ENCODE measurements at regions not wholly inside any gene's neighbourhood (a gene's known extent, or its start where the extent isn't known, plus 50 kb on each side); places are given as distances from the start of the nearest gene placed in this dataset.

- TF ChIP-seq TEAD4 (IDR thresholded peaks at IDR 0.05; ENCODE audit: borderline replicate concordance, insufficient read depth) (no peak), MAX (IDR thresholded peaks at IDR 0.05; ENCODE audit: low read depth) (no peak), POLR2AphosphoS5 (IDR thresholded peaks at IDR 0.05; ENCODE audit: low read depth, low read length) (no peak), GATA2 (CRISPR knock-in tag; IDR thresholded peaks at IDR 0.05) (no peak), RFX5 (IDR thresholded peaks at IDR 0.05; ENCODE audit: low read length) (no peak), CTCF (IDR thresholded peaks at IDR 0.05) (no peak), TAF1 (IDR thresholded peaks at IDR 0.05; ENCODE audit: borderline replicate concordance, low read depth, low read length) (no peak), EZH2phosphoT487 (IDR thresholded peaks at IDR 0.05; ENCODE audit: borderline replicate concordance, low read depth) (no peak), GABPA (IDR thresholded peaks at IDR 0.05; ENCODE audit: low read depth) (no peak), PBX3 (IDR thresholded peaks at IDR 0.05) (no peak), RXRA (IDR thresholded peaks at IDR 0.05; ENCODE audit: borderline replicate concordance, low read depth) (no peak), NFIC (IDR thresholded peaks at IDR 0.05; ENCODE audit: borderline replicate concordance) (no peak)
Measured at GRCh38 chr19:13622766-13623715, 116.8 kb upstream of the CACNA1A start.

All from SK-N-SH (cell line).